SK-N-SH (cell line): ENCODE measurements at regions not wholly inside any gene's neighbourhood (a gene's known extent, or its start where the extent isn't known, plus 50 kb on each side); places are given as distances from the start of the nearest gene placed in this dataset.

ENCODE experiments used
- CTCF ChIA-PET: fragments of 300-600, 350-600 bp; formaldehyde crosslinking; extraction: SDS; loops from one replicate; lab custom pipeline; 2021; lab: Yijun Ruan, JAX
- POLR2A ChIA-PET: fragments of 350-600 bp; sonication (Branson Sonifier 250); formaldehyde crosslinking; extraction: SDS; loops from one replicate; lab custom pipeline; 2020; ENCODE audit warnings: antibody characterized with exemption, inconsistent platforms; lab: Yijun Ruan, JAX
- DNase-seq: peaks from one replicate; pipeline ENCODE4 v3.0.0; 2012
- H2AFZ ChIP-seq: fragments of 200-600 bp; sonication (generic); 2 replicates; pipeline ENCODE4 v1.8.1; 2016; ENCODE audit warnings: antibody characterized with exemption, mild to moderate bottlenecking, low read depth
- H3F3A ChIP-seq: fragments of 200-600 bp; sonication (generic); replicated peaks from 2 replicates; pipeline ENCODE3; 2016; ENCODE audit warnings: antibody characterized with exemption, mild to moderate bottlenecking; ENCODE audit not compliant: insufficient read depth
- H3K27ac ChIP-seq, 2 experiments: fragments of 200-500 bp in 1 of 2; fragments of 200-600 bp in 1 of 2; sonication (Bioruptor generic) in 1 of 2; sonication (generic), shearing (Covaris generic) in 1 of 2; 2 replicates each; pipeline versions ENCODE4 v1.5.1 to v1.6.1; 2014 to 2016; ENCODE audit warnings: low read depth in 2 of 2, inconsistent platforms in 1 of 2, low read length in 1 of 2, mild to moderate bottlenecking in 1 of 2, mixed read lengths in 1 of 2
- H3K27me3 ChIP-seq: fragments of 200-600 bp; sonication (generic), shearing (Covaris generic); 2 replicates; pipeline ENCODE4 v1.6.1; 2016; ENCODE audit warnings: mixed run types; ENCODE audit not compliant: insufficient read depth
- H3K36me3 ChIP-seq, 2 experiments: fragments of 200-500 bp in 1 of 2; fragments of 200-600 bp in 1 of 2; sonication (Bioruptor generic) in 1 of 2; sonication (generic) in 1 of 2; replicated peaks in 1 of 2; 2 replicates each; pipeline versions ENCODE3 to v1.5.1; 2014 to 2016; ENCODE audit warnings: low read length in 1 of 2, mild to moderate bottlenecking in 1 of 2; ENCODE audit not compliant: insufficient read depth in 2 of 2, control insufficient read depth in 1 of 2
- H3K4me1 ChIP-seq, 2 experiments: fragments of 200-500 bp in 1 of 2; fragments of 200-600 bp in 1 of 2; sonication (Bioruptor generic) in 1 of 2; sonication (generic), shearing (Covaris generic) in 1 of 2; 2 replicates each; pipeline versions ENCODE4 v1.5.1 to v1.6.1; 2014 to 2016; ENCODE audit warnings: low read depth in 1 of 2, low read length in 1 of 2, mixed run types in 1 of 2; ENCODE audit not compliant: insufficient read depth in 2 of 2, control insufficient read depth in 1 of 2
- H3K4me2 ChIP-seq: fragments of 200-600 bp; sonication (generic), shearing (Covaris generic); 2 replicates; pipeline ENCODE4 v1.6.1; 2017; ENCODE audit warnings: mixed run types
- H3K4me3 ChIP-seq, 2 experiments: fragments of 200-500 bp in 1 of 2; fragments of 200-600 bp in 1 of 2; sonication (Bioruptor generic) in 1 of 2; sonication (generic), shearing (Covaris generic) in 1 of 2; 2 replicates each; pipeline versions ENCODE4 v1.5.1 to v1.8.1; 2014 to 2016; ENCODE audit warnings: low read depth in 2 of 2, inconsistent platforms in 1 of 2, low read length in 1 of 2, mild to moderate bottlenecking in 1 of 2, mixed read lengths in 1 of 2, moderate library complexity in 1 of 2
- H3K79me2 ChIP-seq: fragments of 200-600 bp; sonication (generic); 2 replicates; pipeline ENCODE4 v1.8.1; 2017; ENCODE audit warnings: mild to moderate bottlenecking; ENCODE audit not compliant: insufficient read depth
- H3K9ac ChIP-seq: fragments of 200-600 bp; sonication (generic); 2 replicates; pipeline ENCODE4 v1.6.1; 2017; ENCODE audit warnings: mixed run types
- H3K9me2 ChIP-seq: fragments of 200-600 bp; sonication (generic); 2 replicates; pipeline ENCODE4 v1.6.1; 2017; ENCODE audit warnings: mixed run types
- H3K9me3 ChIP-seq: fragments of 200-600 bp; sonication (generic); 2 replicates; pipeline ENCODE4 v1.6.1; 2017; ENCODE audit warnings: mixed run types, mild to moderate bottlenecking, moderate library complexity
- H4K20me1 ChIP-seq: fragments of 200-600 bp; sonication (generic); 2 replicates; pipeline ENCODE4 v1.6.1; 2017; ENCODE audit warnings: mild to moderate bottlenecking, mixed run types; ENCODE audit not compliant: insufficient read depth
- ELF1 ChIP-seq: IDR thresholded peaks from 2 replicates; pipeline ENCODE4 v1.4.0; 2012
- EP300 ChIP-seq, 2 experiments: IDR thresholded peaks; 2 replicates each; pipeline versions ENCODE4 v1.4.0 to v1.6.1; 2012; ENCODE audit warnings: borderline replicate concordance in 1 of 2, low read depth in 1 of 2, low read length in 1 of 2
- EZH2phosphoT487 ChIP-seq: fragments of 200-600 bp; sonication (generic); IDR thresholded peaks from 2 replicates; pipeline ENCODE4 v1.6.1; 2017; ENCODE audit warnings: low read depth, mixed run types, mild to moderate bottlenecking, antibody characterized with exemption, moderate library complexity, borderline replicate concordance
- FOXJ3 ChIP-seq: sonication (generic); formaldehyde crosslinking; IDR thresholded peaks from 2 replicates; pipeline ENCODE4 v1.5.1; 2020; ENCODE audit warnings: mild to moderate bottlenecking, missing genetic modification reagents
- FOXM1 ChIP-seq: IDR thresholded peaks from 2 replicates; pipeline ENCODE4 v1.4.0; 2012; ENCODE audit warnings: low read depth, mild to moderate bottlenecking
- GATA2 ChIP-seq: sonication (generic); formaldehyde crosslinking; IDR thresholded peaks from 2 replicates; pipeline ENCODE4 v1.5.0; 2020; ENCODE audit warnings: mild to moderate bottlenecking, missing genetic modification reagents
- MEF2A ChIP-seq: IDR thresholded peaks from 2 replicates; pipeline ENCODE4 v1.4.0; 2012; ENCODE audit warnings: low read depth, borderline replicate concordance
- POLR2AphosphoS5 ChIP-seq: IDR thresholded peaks from 2 replicates; pipeline ENCODE4 v1.6.1; 2012; ENCODE audit warnings: low read depth, low read length
- RAD21 ChIP-seq: IDR thresholded peaks from 2 replicates; pipeline ENCODE4 v1.6.1; 2012; ENCODE audit warnings: mild to moderate bottlenecking, low read length
- RCOR1 ChIP-seq: fragments of 150-350 bp; IDR thresholded peaks from 2 replicates; pipeline ENCODE4 v1.6.1; 2017; ENCODE audit warnings: antibody characterized with exemption, low read length
- RXRA ChIP-seq: IDR thresholded peaks from 2 replicates; pipeline ENCODE4 v1.4.0; 2012; ENCODE audit warnings: low read depth, mild to moderate bottlenecking, borderline replicate concordance
- TAF1 ChIP-seq: IDR thresholded peaks from 2 replicates; pipeline ENCODE4 v1.6.1; 2012; ENCODE audit warnings: low read depth, mild to moderate bottlenecking, low read length, moderate library complexity, borderline replicate concordance
- YY1 ChIP-seq: IDR thresholded peaks from 2 replicates; pipeline ENCODE4 v1.4.0; 2012; ENCODE audit warnings: low read depth, mild to moderate bottlenecking
- whole genome bisulfite sequencing: methylation state at CpG from one replicate; pipeline ENCODE4 v1.1.6; 2017; ENCODE audit warnings: low lambda C conversion rate; 5-methylcytosine and 5-hydroxymethylcytosine counted together
- TF ChIP-seq, protein P1 (sequence below): IDR thresholded peaks from 2 replicates; pipeline ENCODE4; 2012
- TF ChIP-seq, protein P2 (sequence below): fragments of 200-600 bp; sonication (generic); IDR thresholded peaks from 2 replicates; pipeline ENCODE4 v1.6.1; 2017; ENCODE audit warnings: antibody characterized with exemption, mild to moderate bottlenecking, moderate library complexity
- TF ChIP-seq, protein P3 (sequence below): IDR thresholded peaks from 2 replicates; pipeline ENCODE4 v1.4.0; 2012; ENCODE audit warnings: low read depth

DNA sequence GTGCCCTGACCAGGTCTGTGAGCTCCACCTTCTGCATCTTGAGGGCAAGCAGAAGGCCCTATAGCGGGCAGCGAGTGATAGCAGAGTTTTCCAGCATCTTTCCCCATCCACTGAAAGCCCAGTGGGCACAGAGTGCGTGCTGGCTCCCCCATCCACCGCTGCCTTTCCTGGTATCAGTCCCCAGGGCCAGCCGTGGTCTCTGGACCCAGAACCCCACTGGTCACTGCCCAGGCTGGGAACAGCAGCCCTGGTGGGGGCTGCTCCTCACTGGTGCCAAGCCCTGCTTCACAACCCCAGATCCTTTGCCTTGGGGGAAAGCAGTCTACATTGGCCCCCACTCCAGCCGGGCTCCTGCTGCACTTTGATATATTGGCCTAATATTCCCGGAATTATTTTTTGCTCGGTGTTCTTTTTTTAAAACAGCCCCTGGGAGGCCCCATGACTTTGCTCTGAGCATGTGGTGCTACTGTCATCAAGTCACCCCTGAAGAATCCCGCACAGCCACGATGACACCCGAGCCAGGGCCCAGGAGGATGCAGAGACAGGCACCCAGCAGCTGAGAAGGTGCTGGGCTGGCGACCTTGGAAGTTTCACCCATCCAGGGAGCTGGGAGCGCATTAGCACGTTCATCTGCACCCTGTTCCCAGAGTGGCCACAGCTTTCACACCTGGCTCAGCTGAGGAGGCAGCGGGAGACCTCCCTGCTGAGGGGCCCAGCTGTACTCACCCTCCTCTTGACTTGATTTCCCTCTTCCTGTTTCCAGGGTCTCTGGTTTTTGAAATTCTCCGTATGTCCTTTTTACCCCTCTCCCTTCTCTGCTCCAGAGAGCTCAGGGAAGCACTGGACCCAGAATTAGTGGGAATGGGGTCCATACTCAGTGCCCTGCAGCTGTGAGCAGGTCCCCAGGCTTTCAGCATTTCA, 56.9 kb downstream of the KLHDC7A start:
- no peak overlapping the region for H3K27ac ChIP-seq
- WGBS = 34% methylated on average over 13 of the region's 16 CpGs
- no peak overlapping the region for H3K4me3 ChIP-seq
- no peaks in the 10 kb centered on the region for H4K20me1 ChIP-seq
- TF ChIP-seq FOXM1 (no peak), POLR2AphosphoS5 (no peak), EZH2phosphoT487 (no peak), MEF2A (no peak)
- no peak overlapping the region for H2AFZ ChIP-seq
- ChIA-PET CTCF (interaction anchor here (0.6 to 2.6 kb wide), 4 partner anchors 14 to 38 kb away, joined by 3 to 10 read pairs (median 5); no protein-coding TSS in a partner anchor), POLR2A (no interaction called here)
- DNase-seq = no peak
- no peaks in the 10 kb centered on the region for H3K9me2 ChIP-seq
- no peaks in the 10 kb centered on the region for H3K27me3 ChIP-seq
- no peak overlapping the region for H3K4me2 ChIP-seq
- no peaks in the 10 kb centered on the region; a peak in 1 of 4 replicates for H3K4me1 ChIP-seq
- H3K9me3 ChIP-seq = no peaks in the 10 kb centered on the region
- H3F3A ChIP-seq = no peaks in the 10 kb centered on the region
- H3K9ac ChIP-seq = no peak overlapping the region
- H3K79me2 ChIP-seq = no peaks in the 10 kb centered on the region
- H3K36me3 ChIP-seq = no peaks in the 10 kb centered on the region

DNA sequence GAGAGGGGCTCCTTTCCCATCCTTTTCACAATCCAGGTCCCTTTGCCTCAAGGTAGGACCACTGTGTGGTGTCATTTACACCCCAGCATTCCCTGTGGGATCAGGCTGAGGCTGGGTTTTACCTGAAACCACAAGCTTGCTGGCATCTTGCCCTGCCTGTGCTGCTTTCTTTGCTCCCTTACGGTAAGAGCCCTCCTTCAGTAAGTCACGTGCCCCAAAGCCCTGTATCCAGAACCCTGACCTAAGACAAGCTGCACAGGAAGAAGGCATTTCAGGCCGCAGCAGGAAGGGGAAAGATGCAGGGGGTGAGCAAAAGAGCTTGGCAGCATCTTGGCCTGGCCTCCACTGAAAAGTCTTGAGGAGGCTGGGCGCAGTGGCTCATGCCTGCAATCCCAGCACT, 58.4 kb downstream of the KLHDC7A start:
- no peaks in the 10 kb centered on the region for H3K9me3 ChIP-seq
- 10% methylated on average over 4 of the region's 4 CpGs for WGBS
- DNase-seq = no peak
- ChIA-PET CTCF (interaction anchor here (2.6 kb wide), 1 partner anchor 17 kb away, joined by 10 read pairs; no protein-coding TSS in a partner anchor), POLR2A (no interaction called here)
- H4K20me1 ChIP-seq = no peaks in the 10 kb centered on the region
- no peaks in the 10 kb centered on the region; a peak in 1 of 4 replicates for H3K4me1 ChIP-seq
- H3K4me3 ChIP-seq = no peak overlapping the region
- no peak overlapping the region for H2AFZ ChIP-seq
- H3K9ac ChIP-seq = no peak overlapping the region
- H3F3A ChIP-seq = no peaks in the 10 kb centered on the region
- TF ChIP-seq, protein P1, sequence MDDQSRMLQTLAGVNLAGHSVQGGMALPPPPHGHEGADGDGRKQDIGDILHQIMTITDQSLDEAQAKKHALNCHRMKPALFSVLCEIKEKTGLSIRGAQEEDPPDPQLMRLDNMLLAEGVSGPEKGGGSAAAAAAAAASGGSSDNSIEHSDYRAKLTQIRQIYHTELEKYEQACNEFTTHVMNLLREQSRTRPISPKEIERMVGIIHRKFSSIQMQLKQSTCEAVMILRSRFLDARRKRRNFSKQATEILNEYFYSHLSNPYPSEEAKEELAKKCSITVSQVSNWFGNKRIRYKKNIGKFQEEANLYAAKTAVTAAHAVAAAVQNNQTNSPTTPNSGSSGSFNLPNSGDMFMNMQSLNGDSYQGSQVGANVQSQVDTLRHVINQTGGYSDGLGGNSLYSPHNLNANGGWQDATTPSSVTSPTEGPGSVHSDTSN = no peak
- TF ChIP-seq RAD21 = no peak
- H3K27me3 ChIP-seq = no peaks in the 10 kb centered on the region
- no peaks in the 10 kb centered on the region for H3K9me2 ChIP-seq
- H3K79me2 ChIP-seq = no peaks in the 10 kb centered on the region
- no peak overlapping the region for H3K4me2 ChIP-seq
- H3K27ac ChIP-seq = no peak overlapping the region
- H3K36me3 ChIP-seq = no peaks in the 10 kb centered on the region

DNA sequence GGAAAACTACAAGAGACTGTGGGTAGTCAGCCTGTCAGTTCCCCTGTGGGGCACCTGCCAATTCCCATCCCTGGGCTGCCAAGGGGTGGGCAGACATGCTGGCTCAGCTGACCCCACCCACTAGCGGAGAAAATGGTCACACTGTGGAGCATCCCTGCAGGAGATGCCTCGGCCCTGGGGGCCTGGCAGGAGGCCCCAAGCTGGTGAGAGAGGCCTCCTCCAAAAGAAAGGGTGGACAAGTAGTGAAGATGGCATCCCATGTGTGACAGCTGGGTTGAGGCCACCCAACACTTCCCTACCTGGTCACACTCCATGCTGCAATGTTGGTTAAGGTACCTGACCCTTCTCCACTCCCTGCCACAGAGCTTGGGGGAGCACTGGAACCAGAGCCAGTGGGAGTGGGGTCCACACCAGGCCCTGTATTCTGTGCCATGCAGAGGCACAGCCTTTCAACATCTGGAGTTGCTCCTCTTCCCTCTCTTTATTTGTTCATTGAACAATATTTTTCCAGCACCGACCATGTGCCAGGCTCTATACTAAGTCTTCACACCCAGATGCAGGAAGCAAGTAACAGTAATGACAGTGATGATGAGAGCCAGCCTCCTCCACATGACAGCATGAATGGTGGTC, 59.5 kb downstream of the KLHDC7A start:
- CTCF ChIA-PET = interaction anchor here (2.6 kb wide), 1 partner anchor 16 kb away, joined by 10 read pairs; no protein-coding TSS in a partner anchor
- WGBS = 11% methylated on average over 1 of the region's 3 CpGs
- TF ChIP-seq, protein P2, sequence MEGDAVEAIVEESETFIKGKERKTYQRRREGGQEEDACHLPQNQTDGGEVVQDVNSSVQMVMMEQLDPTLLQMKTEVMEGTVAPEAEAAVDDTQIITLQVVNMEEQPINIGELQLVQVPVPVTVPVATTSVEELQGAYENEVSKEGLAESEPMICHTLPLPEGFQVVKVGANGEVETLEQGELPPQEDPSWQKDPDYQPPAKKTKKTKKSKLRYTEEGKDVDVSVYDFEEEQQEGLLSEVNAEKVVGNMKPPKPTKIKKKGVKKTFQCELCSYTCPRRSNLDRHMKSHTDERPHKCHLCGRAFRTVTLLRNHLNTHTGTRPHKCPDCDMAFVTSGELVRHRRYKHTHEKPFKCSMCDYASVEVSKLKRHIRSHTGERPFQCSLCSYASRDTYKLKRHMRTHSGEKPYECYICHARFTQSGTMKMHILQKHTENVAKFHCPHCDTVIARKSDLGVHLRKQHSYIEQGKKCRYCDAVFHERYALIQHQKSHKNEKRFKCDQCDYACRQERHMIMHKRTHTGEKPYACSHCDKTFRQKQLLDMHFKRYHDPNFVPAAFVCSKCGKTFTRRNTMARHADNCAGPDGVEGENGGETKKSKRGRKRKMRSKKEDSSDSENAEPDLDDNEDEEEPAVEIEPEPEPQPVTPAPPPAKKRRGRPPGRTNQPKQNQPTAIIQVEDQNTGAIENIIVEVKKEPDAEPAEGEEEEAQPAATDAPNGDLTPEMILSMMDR = no peak
- no peak for TF ChIP-seq POLR2AphosphoS5
- TF ChIP-seq FOXJ3 = no peak
- no peak for TF ChIP-seq YY1
- TF ChIP-seq, protein P3, sequence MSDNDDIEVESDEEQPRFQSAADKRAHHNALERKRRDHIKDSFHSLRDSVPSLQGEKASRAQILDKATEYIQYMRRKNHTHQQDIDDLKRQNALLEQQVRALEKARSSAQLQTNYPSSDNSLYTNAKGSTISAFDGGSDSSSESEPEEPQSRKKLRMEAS = no peak
- no peak for TF ChIP-seq ELF1
- TF ChIP-seq TAF1 = no peak
- TF ChIP-seq RCOR1 = no peak
- no peak for TF ChIP-seq EP300 (IDR thresholded peaks at IDR 0.05; ENCODE audit: borderline replicate concordance in 1 of 2, low read depth in 1 of 2, low read length in 1 of 2)
- TF ChIP-seq MEF2A = no peak
- TF ChIP-seq, protein P1 = no peak
- TF ChIP-seq RXRA = no peak
- no peak for TF ChIP-seq GATA2

More for the DNA sequence above, 59.5 kb downstream of the KLHDC7A start:
- Histone ChIP-seq H3K9me3 (no peaks in the 10 kb centered on the region), H3K4me2 (no peak overlapping the region), H3K4me3 (no peak overlapping the region), H3K9ac (no peak overlapping the region), H4K20me1 (no peaks in the 10 kb centered on the region), H3K27me3 (no peaks in the 10 kb centered on the region), H3K27ac (no peak overlapping the region), H2AFZ (no peak overlapping the region), H3K9me2 (no peaks in the 10 kb centered on the region), H3K4me1 (no peaks in the 10 kb centered on the region; a peak in 1 of 4 replicates), H3K79me2 (no peaks in the 10 kb centered on the region), H3F3A (no peaks in the 10 kb centered on the region), H3K36me3 (no peaks in the 10 kb centered on the region)
- DNase-seq = no peak
- POLR2A ChIA-PET = no interaction called here
